DMS79 (cell line): ENCODE measurements at regions not wholly inside any gene's neighbourhood (a gene's known extent, or its start where the extent isn't known, plus 50 kb on each side); places are given as distances from the start of the nearest gene placed in this dataset.

Experiments
- DNase-seq: peaks from one replicate; lab custom pipeline; 2025; lab: John Stamatoyannopoulos, UW

GRCh38 chr5:59956130-59956783 lies 62.7 kb upstream of the PDE4D start:
- no peak for DNase-seq

DNA sequence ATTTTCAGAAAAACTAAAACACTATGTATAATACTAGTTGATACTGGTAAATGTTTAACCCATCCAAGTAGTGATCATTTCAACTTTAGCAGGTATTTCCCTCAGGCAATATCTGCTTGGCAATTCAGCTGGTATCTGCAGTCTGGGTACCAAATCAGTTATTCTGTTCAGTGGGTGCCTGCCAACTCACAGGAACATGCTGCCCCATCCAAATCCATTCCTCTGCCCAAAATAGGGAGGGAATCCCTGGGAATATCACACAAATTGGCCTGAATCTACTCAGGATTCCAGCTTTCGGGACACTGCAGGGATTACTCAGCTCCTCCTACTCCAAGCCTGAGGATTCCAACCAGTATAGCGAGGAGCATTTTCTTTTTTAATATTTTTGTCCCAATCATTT lies 61.7 kb upstream of the PDE4D start:
- DNase-seq = no peak

- DNase-seq = no peak
These were observed 50.1 kb upstream of the PDE4D start for GRCh38 chr5:59943452-59944113.
